SK-N-SH treated with all-trans-retinoic acid at 6 μM for 48 hours (cell line): ENCODE measurements at regions not wholly inside any gene's neighbourhood (a gene's known extent, or its start where the extent isn't known, plus 50 kb on each side); places are given as distances from the start of the nearest gene placed in this dataset.

Source experiments
- ATAC-seq: fragments of 200-7000 bp; cut with Tn5 transposase; 3 replicates; pipeline ENCODE4 v1.9.1; 2020; ENCODE audit warnings: mild to moderate bottlenecking, moderate library complexity
- ARNTL ChIP-seq: fragments of 450-650 bp; formaldehyde crosslinking; IDR thresholded peaks from 2 replicates; pipeline ENCODE4 v1.5.0; 2020; ENCODE audit warnings: low read depth, mild to moderate bottlenecking, moderate library complexity, borderline replicate concordance
- BACH2 ChIP-seq: fragments of 250-450 bp; sonication (Bioruptor Pico); IDR thresholded peaks from 2 replicates; pipeline ENCODE4 v1.9.0; 2021; ENCODE audit warnings: mild to moderate bottlenecking, borderline replicate concordance
- CSDC2 ChIP-seq: fragments of 250-450 bp; sonication (Bioruptor Pico); IDR thresholded peaks from 2 replicates; pipeline ENCODE4 v1.5.0; 2020; ENCODE audit warnings: mild to moderate bottlenecking, moderate library complexity
- ESRRG ChIP-seq: fragments of 250-450 bp; sonication (Bioruptor Pico); IDR thresholded peaks from 2 replicates; pipeline ENCODE4 v1.6.1; 2021; ENCODE audit warnings: mild to moderate bottlenecking
- ISL1 ChIP-seq: fragments of 250-450 bp; sonication (Bioruptor Pico); IDR thresholded peaks from 2 replicates; pipeline ENCODE4 v2.1.2; 2022; ENCODE audit warnings: mild to moderate bottlenecking, moderate library complexity
- OSR1 ChIP-seq: fragments of 250-450 bp; sonication (Bioruptor Pico); IDR thresholded peaks from 2 replicates; pipeline ENCODE4 v1.8.0; 2022; ENCODE audit warnings: moderate library complexity, mild to moderate bottlenecking, inconsistent platforms
- PATZ1 ChIP-seq: fragments of 250-450 bp; sonication (Bioruptor Pico); IDR thresholded peaks from 2 replicates; pipeline ENCODE4 v1.8.0; 2020; ENCODE audit warnings: mild to moderate bottlenecking, moderate library complexity, borderline replicate concordance
- POU6F1 ChIP-seq: fragments of 250-450 bp; sonication (Bioruptor Pico); IDR thresholded peaks from 2 replicates; pipeline ENCODE4 v1.8.0; 2021; ENCODE audit warnings: low read depth, mild to moderate bottlenecking, moderate library complexity, borderline replicate concordance
- RARB ChIP-seq: fragments of 250-450 bp; sonication (Bioruptor Pico); IDR thresholded peaks from 2 replicates; pipeline ENCODE4 v1.8.0; 2021; ENCODE audit warnings: mild to moderate bottlenecking, moderate library complexity
- TCF4 ChIP-seq: fragments of 250-450 bp; sonication (Bioruptor Pico); IDR thresholded peaks from 2 replicates; pipeline ENCODE4 v1.8.0; 2021; ENCODE audit warnings: mild to moderate bottlenecking, moderate library complexity, borderline replicate concordance
- TOX ChIP-seq: fragments of 250-450 bp; sonication (Bioruptor Pico); IDR thresholded peaks from 2 replicates; pipeline ENCODE4 v1.8.0; 2021; ENCODE audit warnings: mild to moderate bottlenecking, moderate library complexity, borderline replicate concordance
- TSHZ2 ChIP-seq: fragments of 250-450 bp; sonication (Bioruptor Pico); IDR thresholded peaks from 2 replicates; pipeline ENCODE4 v1.5.0; 2020; ENCODE audit warnings: mild to moderate bottlenecking, moderate library complexity
- ZC3H10 ChIP-seq: fragments of 250-450 bp; sonication (Bioruptor Pico); IDR thresholded peaks from 2 replicates; pipeline ENCODE4 v1.5.1; 2021; ENCODE audit warnings: mild to moderate bottlenecking, moderate library complexity
- ZFP3 ChIP-seq: fragments of 250-450 bp; sonication (Bioruptor Pico); IDR thresholded peaks from 2 replicates; pipeline ENCODE4 v1.5.0; 2020; ENCODE audit warnings: mild to moderate bottlenecking, moderate library complexity
- ZFP30 ChIP-seq: fragments of 450-650 bp; formaldehyde crosslinking; IDR thresholded peaks from 2 replicates; pipeline ENCODE4 v1.5.0; 2022; ENCODE audit warnings: mild to moderate bottlenecking, moderate library complexity
- ZNF565 ChIP-seq: fragments of 450-650 bp; formaldehyde crosslinking; conservative IDR thresholded peaks from 2 replicates; pipeline ENCODE4 v1.5.0; 2020; ENCODE audit warnings: low read depth, mild to moderate bottlenecking, moderate library complexity
- ZNF70 ChIP-seq: fragments of 450-650 bp; formaldehyde crosslinking; IDR thresholded peaks from 2 replicates; pipeline ENCODE4 v1.5.0; 2020; ENCODE audit warnings: mild to moderate bottlenecking, moderate library complexity
- ZNF8 ChIP-seq: fragments of 450-650 bp; formaldehyde crosslinking; IDR thresholded peaks from 2 replicates; pipeline ENCODE4 v1.5.0; 2020; ENCODE audit warnings: mild to moderate bottlenecking, moderate library complexity

- no peak for TF ChIP-seq TOX (CRISPR knock-in tag)
- TF ChIP-seq RARB: no peak
- no peak for TF ChIP-seq ZFP3
- no peak for TF ChIP-seq ZNF70 (CRISPR knock-in tag)
- TF ChIP-seq TSHZ2: no peak
- TF ChIP-seq POU6F1: no peak
- TF ChIP-seq ISL1 (CRISPR knock-in tag): no peak
- TF ChIP-seq ZNF8 (CRISPR knock-in tag): no peak
- TF ChIP-seq OSR1 (CRISPR knock-in tag): no peak
- no peak for TF ChIP-seq ESRRG (CRISPR knock-in tag)
- ATAC-seq: no peak
Observed at GRCh38 chr9:21674894-21675293, 127.5 kb upstream of the MTAP start.

GRCh38 chr9:21677387-21677786 lies 125.0 kb upstream of the MTAP start:
- TF ChIP-seq PATZ1: no peak
- no peak for ATAC-seq

GRCh38 chr9:21677834-21678233 lies 124.6 kb upstream of the MTAP start:
- TF ChIP-seq BACH2 (CRISPR knock-in tag): no peak
- TF ChIP-seq ZFP30: no peak
- no peak for TF ChIP-seq CSDC2
- no peak for TF ChIP-seq PATZ1
- TF ChIP-seq ZC3H10 (CRISPR knock-in tag): no peak
- TF ChIP-seq ISL1 (CRISPR knock-in tag): no peak
- no peak for TF ChIP-seq TSHZ2
- no peak for TF ChIP-seq ARNTL (CRISPR knock-in tag)
- no peak for TF ChIP-seq ZNF8 (CRISPR knock-in tag)
- TF ChIP-seq ZFP3: no peak
- ATAC-seq: no peak

- no peak for ATAC-seq
- TF ChIP-seq OSR1 (CRISPR knock-in tag) (no peak), ZFP3 (no peak), TCF4 (CRISPR knock-in tag) (no peak), POU6F1 (no peak), ISL1 (CRISPR knock-in tag) (no peak), ZNF565 (CRISPR knock-in tag) (no peak), TOX (CRISPR knock-in tag) (no peak), PATZ1 (no peak), ARNTL (CRISPR knock-in tag) (no peak)
Observed at GRCh38 chr9:21679432-21679831, 123.0 kb upstream of the MTAP start.
